ENCODE measurements at regions not wholly inside any gene's neighbourhood (a gene's known extent, or its start where the extent isn't known, plus 50 kb on each side); places are given as distances from the start of the nearest gene placed in this dataset.

GRCh38 chr11:122319691-122320620 lies 203.9 kb upstream of the BLID start:
- DNase-seq (ENCODE audit: low spot score), result no peak

GRCh38 chr11:122319085-122319484 lies 203.1 kb upstream of the BLID start:
- no peak for DNase-seq (ENCODE audit: low spot score)

- no peak for DNase-seq (ENCODE audit: low spot score)
Measured at GRCh38 chr11:122317305-122317704, 201.3 kb upstream of the BLID start.

- DNase-seq (ENCODE audit: low spot score), result no peak
Measured at GRCh38 chr11:122313581-122313980, 197.6 kb upstream of the BLID start.

GRCh38 chr11:122311216-122311755 lies 195.3 kb upstream of the BLID start:
- no peak for DNase-seq (ENCODE audit: low spot score)

- no peak for DNase-seq (ENCODE audit: low spot score)
Measured at GRCh38 chr11:122310766-122311165, 194.8 kb upstream of the BLID start.

- no peak for DNase-seq (ENCODE audit: low spot score)
Measured at GRCh38 chr11:122309262-122309925, 193.4 kb upstream of the BLID start.

GRCh38 chr11:122308226-122308625 lies 192.2 kb upstream of the BLID start:
- DNase-seq (ENCODE audit: low spot score), result no peak

GRCh38 chr11:122307476-122308035 lies 191.5 kb upstream of the BLID start:
- DNase-seq (ENCODE audit: low spot score), result no peak

GRCh38 chr11:122306831-122307391 lies 190.9 kb upstream of the BLID start:
- no peak for DNase-seq (ENCODE audit: low spot score)

- DNase-seq (ENCODE audit: low spot score), result no peak
Measured at GRCh38 chr11:122305426-122306320, 189.7 kb upstream of the BLID start.

GRCh38 chr11:122304973-122305372 lies 189.0 kb upstream of the BLID start:
- no peak for DNase-seq (ENCODE audit: low spot score)

GRCh38 chr11:122304306-122304705 lies 188.3 kb upstream of the BLID start:
- no peak for DNase-seq (ENCODE audit: low spot score)

GRCh38 chr11:122294041-122294440 lies 178.0 kb upstream of the BLID start:
- DNase-seq (ENCODE audit: low spot score), result no peak

GRCh38 chr11:122293296-122294023 lies 177.4 kb upstream of the BLID start:
- DNase-seq (ENCODE audit: low spot score), result no peak

GRCh38 chr11:122287401-122287800 lies 171.4 kb upstream of the BLID start:
- DNase-seq (ENCODE audit: low spot score), result no peak

GRCh38 chr11:122285070-122285988 lies 169.3 kb upstream of the BLID start:
- DNase-seq (ENCODE audit: low spot score), result no peak

GRCh38 chr11:122280870-122281269 lies 164.9 kb upstream of the BLID start:
- no peak for DNase-seq (ENCODE audit: low spot score)

GRCh38 chr11:122279194-122279593 lies 163.2 kb upstream of the BLID start:
- DNase-seq (ENCODE audit: low spot score), result no peak

Measured in mesenteric fat pad (tissue), 1 donor.